SU-DHL-6 (cell line): ENCODE measurements at regions not wholly inside any gene's neighbourhood (a gene's known extent, or its start where the extent isn't known, plus 50 kb on each side); places are given as distances from the start of the nearest gene placed in this dataset.

Source experiments
- EZH2phosphoT487 ChIP-seq: fragments of 200-600 bp; sonication (generic), shearing (Covaris generic); conservative IDR thresholded peaks from 2 replicates; pipeline ENCODE4 v1.6.1; 2018; ENCODE audit warnings: mild to moderate bottlenecking, antibody characterized with exemption, low read length, moderate library complexity, mixed read lengths
- TF ChIP-seq, protein P1 (sequence below): fragments of 200-600 bp; sonication (generic); IDR thresholded peaks from one replicate; pipeline ENCODE4 v1.5.1; 2017; ENCODE audit warnings: antibody characterized with exemption, mild to moderate bottlenecking, low read length, moderate library complexity; ENCODE audit not compliant: insufficient read depth, poor library complexity, severe bottlenecking

DNA sequence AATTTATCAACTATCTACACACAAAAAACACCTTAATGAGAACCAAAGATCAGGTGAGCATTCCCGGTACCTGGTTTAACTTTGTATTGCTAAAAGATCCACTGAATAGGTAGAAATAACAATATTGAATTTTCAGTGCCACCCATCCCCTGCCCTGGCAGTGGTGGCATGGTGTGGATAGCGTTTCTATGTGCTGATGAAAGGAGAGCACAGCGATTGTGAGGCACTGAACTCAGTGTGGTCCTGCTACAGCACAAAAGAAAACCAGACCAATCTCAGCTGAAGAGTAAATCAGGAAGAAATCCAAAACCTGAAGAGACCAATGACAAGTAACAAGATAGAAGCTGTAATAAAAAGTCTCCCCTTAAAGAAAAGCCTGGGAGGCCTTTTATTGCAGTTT is 984.6 kb upstream of the AGA start:
- TF ChIP-seq, protein P1, sequence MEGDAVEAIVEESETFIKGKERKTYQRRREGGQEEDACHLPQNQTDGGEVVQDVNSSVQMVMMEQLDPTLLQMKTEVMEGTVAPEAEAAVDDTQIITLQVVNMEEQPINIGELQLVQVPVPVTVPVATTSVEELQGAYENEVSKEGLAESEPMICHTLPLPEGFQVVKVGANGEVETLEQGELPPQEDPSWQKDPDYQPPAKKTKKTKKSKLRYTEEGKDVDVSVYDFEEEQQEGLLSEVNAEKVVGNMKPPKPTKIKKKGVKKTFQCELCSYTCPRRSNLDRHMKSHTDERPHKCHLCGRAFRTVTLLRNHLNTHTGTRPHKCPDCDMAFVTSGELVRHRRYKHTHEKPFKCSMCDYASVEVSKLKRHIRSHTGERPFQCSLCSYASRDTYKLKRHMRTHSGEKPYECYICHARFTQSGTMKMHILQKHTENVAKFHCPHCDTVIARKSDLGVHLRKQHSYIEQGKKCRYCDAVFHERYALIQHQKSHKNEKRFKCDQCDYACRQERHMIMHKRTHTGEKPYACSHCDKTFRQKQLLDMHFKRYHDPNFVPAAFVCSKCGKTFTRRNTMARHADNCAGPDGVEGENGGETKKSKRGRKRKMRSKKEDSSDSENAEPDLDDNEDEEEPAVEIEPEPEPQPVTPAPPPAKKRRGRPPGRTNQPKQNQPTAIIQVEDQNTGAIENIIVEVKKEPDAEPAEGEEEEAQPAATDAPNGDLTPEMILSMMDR = no peak
- TF ChIP-seq EZH2phosphoT487 = no peak
